Prostate gland (tissue), 2 donors: ENCODE measurements at regions not wholly inside any gene's neighbourhood (a gene's known extent, or its start where the extent isn't known, plus 50 kb on each side); places are given as distances from the start of the nearest gene placed in this dataset.

Experiments
- DNase-seq: peaks from one replicate; pipeline ENCODE4 v3.0.0-alpha.2; 2019; ENCODE audit warnings: low spot score
- H3K27ac ChIP-seq, 2 donors: fragments of 200-600 bp; sonication (generic); 2 replicates each; pipeline ENCODE4 v1.5.1; 2017 to 2019
- H3K27me3 ChIP-seq: fragments of 200-600 bp; sonication (generic); replicated peaks from 2 replicates; pipeline ENCODE4 v1.5.1; 2019; ENCODE audit not compliant: insufficient read depth
- H3K36me3 ChIP-seq, 2 donors: fragments of 200-600 bp; sonication (generic); 1 replicate in 1 of 2; 2 replicates in 1 of 2; pipeline versions ENCODE4 v1.5.1 to v1.8.1; 2017 to 2019
- H3K4me1 ChIP-seq: fragments of 200-600 bp; sonication (generic); replicated peaks from 2 replicates; pipeline ENCODE4 v1.5.1; 2019
- H3K4me3 ChIP-seq, 2 donors: fragments of 200-600 bp; sonication (generic); 2 replicates each; pipeline ENCODE4 v1.5.1; 2017 to 2019
- H3K9me3 ChIP-seq: fragments of 200-600 bp; sonication (generic); 2 replicates; pipeline ENCODE4 v1.5.1; 2017
- CTCF ChIP-seq, 4 experiments: fragments of 200-600 bp in 2 of 4; fragments of 450-650 bp in 2 of 4; sonication (generic) in 2 of 4; IDR thresholded peaks; 1 replicate in 3 of 4; 2 replicates in 1 of 4; pipeline ENCODE4 v1.5.1; 2016 to 2019; ENCODE audit warnings: antibody characterized with exemption in 4 of 4, mild to moderate bottlenecking in 2 of 4, moderate library complexity in 2 of 4
- POLR2A ChIP-seq: fragments of 450-650 bp; IDR thresholded peaks from one replicate; pipeline ENCODE4 v1.6.1; 2016; ENCODE audit warnings: antibody characterized with exemption, mild to moderate bottlenecking
- POLR2AphosphoS5 ChIP-seq: sonication (generic); formaldehyde crosslinking; IDR thresholded peaks from one replicate; pipeline ENCODE4 v1.6.1; 2017; ENCODE audit warnings: antibody characterized with exemption
- WGBS: methylation state at CpG from one replicate; pipeline ENCODE4 v1.1.5; 2018; 5-methylcytosine and 5-hydroxymethylcytosine counted together
- intact Hi-C: fragments of 100-400 bp; cut with DNase I; formaldehyde crosslinking; loops from one replicate; pipeline ENCODE4 v1.14.2; 2022

GRCh38 chr4:3652586-3652985 is 113.6 kb upstream of the ADRA2C start:
- peaks cover 9% of the 10 kb centered on the region for H3K27me3 ChIP-seq
- 81% methylated on average over 14 of the region's 14 CpGs for WGBS

GRCh38 chr4:3651267-3651845 is 114.8 kb upstream of the ADRA2C start:
- 76% methylated on average over 16 of the region's 16 CpGs for WGBS
- Histone ChIP-seq H3K4me1 (no peaks in the 10 kb centered on the region), H3K4me3 (no peak overlapping the region), H3K36me3 (no peaks in the 10 kb centered on the region), H3K27ac (no peak overlapping the region), H3K9me3 (no peaks in the 10 kb centered on the region), H3K27me3 (peaks cover 9% of the 10 kb centered on the region)
- TF ChIP-seq CTCF (IDR thresholded peaks at IDR 0.05) (no peak), POLR2A (no peak), POLR2AphosphoS5 (no peak)
- intact Hi-C loops: no loop called here
- DNase-seq: no peak

More at GRCh38 chr4:3652586-3652985, 113.6 kb upstream of the ADRA2C start:
- Histone ChIP-seq H3K4me3 (no peak overlapping the region), H3K4me1 (no peaks in the 10 kb centered on the region), H3K36me3 (no peaks in the 10 kb centered on the region), H3K27ac (no peak overlapping the region), H3K9me3 (no peaks in the 10 kb centered on the region)
- no peak for TF ChIP-seq POLR2AphosphoS5
- DNase-seq: no peak
- intact Hi-C loops: no loop called here

GRCh38 chr4:3649491-3649890 is 116.7 kb upstream of the ADRA2C start:
- Histone ChIP-seq H3K4me1 (no peaks in the 10 kb centered on the region), H3K36me3 (no peaks in the 10 kb centered on the region), H3K4me3 (no peak overlapping the region), H3K27ac (no peak overlapping the region), H3K9me3 (no peaks in the 10 kb centered on the region), H3K27me3 (peaks cover 9% of the 10 kb centered on the region)
- intact Hi-C loops: no loop called here
- TF ChIP-seq POLR2A (no peak), CTCF (IDR thresholded peaks at IDR 0.05) (no peak), POLR2AphosphoS5 (no peak)
- WGBS: 85% methylated on average over 16 of the region's 16 CpGs
- DNase-seq: no peak

- Histone ChIP-seq H3K27ac (no peak overlapping the region), H3K4me1 (no peaks in the 10 kb centered on the region), H3K4me3 (no peak overlapping the region), H3K36me3 (no peaks in the 10 kb centered on the region), H3K9me3 (no peaks in the 10 kb centered on the region), H3K27me3 (peaks cover 9% of the 10 kb centered on the region)
- intact Hi-C loops: no loop called here
- 84% methylated on average over 17 of the region's 17 CpGs for WGBS
- DNase-seq: no peak
- TF ChIP-seq POLR2A (no peak), CTCF (IDR thresholded peaks at IDR 0.05) (no peak), POLR2AphosphoS5 (no peak)
These were observed 116.5 kb upstream of the LRPAP1 start for GRCh38 chr4:3648731-3649130.

- Histone ChIP-seq H3K4me3 (no peak overlapping the region), H3K9me3 (no peaks in the 10 kb centered on the region), H3K27ac (no peak overlapping the region), H3K27me3 (peaks cover 9% of the 10 kb centered on the region), H3K36me3 (no peaks in the 10 kb centered on the region), H3K4me1 (no peaks in the 10 kb centered on the region)
- no peak for DNase-seq
- WGBS: 83% methylated on average over 12 of the region's 16 CpGs
- intact Hi-C loops: no loop called here
- TF ChIP-seq POLR2AphosphoS5 (no peak), CTCF (IDR thresholded peaks at IDR 0.05) (no peak), POLR2A (no peak)
These were observed 116.0 kb upstream of the LRPAP1 start for GRCh38 chr4:3648195-3648594.
